Transverse colon (tissue), 4 donors: ENCODE measurements at regions not wholly inside any gene's neighbourhood (a gene's known extent, or its start where the extent isn't known, plus 50 kb on each side); places are given as distances from the start of the nearest gene placed in this dataset.

Source experiments
- CTCF ChIP-seq, 5 experiments: fragments of 200-600 bp in 3 of 5; fragments of 450-650 bp in 2 of 5; sonication (generic) in 3 of 5; IDR thresholded peaks; 1 replicate in 2 of 5; 2 replicates in 3 of 5; pipeline ENCODE4 v1.5.1; 2016 to 2017; ENCODE audit warnings: antibody characterized with exemption in 5 of 5, inconsistent platforms in 3 of 5, mild to moderate bottlenecking in 2 of 5, moderate library complexity in 1 of 5
- POLR2A ChIP-seq: fragments of 450-650 bp; IDR thresholded peaks from one replicate; pipeline ENCODE4 v1.6.1; 2016; ENCODE audit warnings: antibody characterized with exemption, mild to moderate bottlenecking, moderate library complexity
- POLR2AphosphoS5 ChIP-seq, 3 donors: sonication (generic); formaldehyde crosslinking; IDR thresholded peaks; one replicate each; pipeline ENCODE4 v1.6.1; 2016; ENCODE audit warnings: antibody characterized with exemption in 3 of 3

DNA sequence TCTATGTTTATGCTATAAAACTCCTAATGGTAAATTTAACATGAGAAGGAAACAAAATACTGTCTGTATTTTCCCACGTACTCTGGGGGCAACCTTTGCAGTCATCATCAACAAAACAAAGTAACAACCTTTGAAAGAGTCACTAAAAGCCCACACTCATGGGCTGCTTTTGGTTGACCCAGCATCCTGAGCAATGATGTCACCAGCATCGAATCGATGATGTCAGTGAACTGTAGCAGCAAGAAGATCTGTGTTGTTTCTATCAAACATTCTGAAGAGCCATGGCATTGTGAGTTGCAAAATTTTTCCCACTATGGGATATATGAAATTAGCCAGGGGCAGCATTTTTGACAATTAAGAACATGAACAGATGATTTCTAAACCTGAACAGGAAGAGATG, 300.1 kb downstream of the HIVEP2 start:
- no peak for TF ChIP-seq CTCF (IDR thresholded peaks at IDR 0.05)
- no peak for TF ChIP-seq POLR2A
- TF ChIP-seq POLR2AphosphoS5 (IDR thresholded peaks at IDR 0.05): no peak
